ENCODE measurements at regions not wholly inside any gene's neighbourhood (a gene's known extent, or its start where the extent isn't known, plus 50 kb on each side); places are given as distances from the start of the nearest gene placed in this dataset.

DNA sequence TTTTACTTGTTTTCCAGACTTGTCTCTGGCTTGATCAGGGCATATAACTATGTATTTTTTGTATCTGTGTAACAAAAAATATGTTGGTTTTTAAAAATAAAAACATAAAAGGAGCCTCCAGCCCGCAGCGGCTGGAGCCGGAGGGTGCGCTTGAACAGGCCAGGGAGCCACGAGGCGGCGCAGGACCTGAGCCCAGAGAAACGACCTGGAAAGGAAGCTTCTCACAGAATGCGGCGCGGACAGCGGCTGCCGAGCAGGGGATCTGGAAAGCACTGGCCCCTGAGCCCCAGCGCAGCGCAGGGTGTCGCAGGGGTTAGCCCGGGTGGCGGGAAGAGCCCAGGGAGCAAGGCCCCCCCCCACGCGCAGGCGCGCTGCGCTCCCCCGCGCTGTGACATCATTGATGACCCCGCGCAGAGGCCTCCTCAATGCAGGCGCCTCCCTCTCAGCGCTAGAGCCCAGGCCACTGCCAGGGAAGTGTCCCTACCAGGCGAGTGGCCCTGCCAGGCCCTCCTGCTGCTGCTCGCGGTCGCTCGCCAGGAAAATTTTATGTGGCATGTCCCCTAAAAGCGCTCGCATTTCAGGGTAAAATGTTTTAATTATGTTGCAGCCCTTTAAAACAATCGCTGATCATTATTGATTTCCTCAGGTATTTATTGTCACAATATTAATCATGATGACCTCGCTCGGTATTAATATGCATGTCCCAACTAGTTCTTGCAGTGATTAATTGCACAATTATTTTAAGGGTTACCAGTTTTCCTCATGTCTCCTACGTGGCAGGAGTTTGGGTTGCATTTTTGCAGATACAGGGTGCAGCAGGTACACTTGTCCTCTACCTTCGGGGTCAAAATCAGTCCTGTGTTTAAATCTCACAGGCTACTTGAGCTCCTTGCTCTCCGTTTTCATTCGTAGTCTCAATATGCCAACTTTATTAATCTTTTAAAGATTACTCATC lies 134.2 kb downstream of the USP22 start:
- Histone ChIP-seq H3K9me2 (ENCODE audit: insufficient read depth) (no peaks in the 10 kb centered on the region), H3K36me3 (ENCODE audit: control insufficient read depth in 1 of 2, insufficient read depth in 2 of 2, low read length in 2 of 2) (no peaks in the 10 kb centered on the region), H3K79me2 (ENCODE audit: insufficient read depth, low read length) (no peaks in the 10 kb centered on the region), H3K27me3 (ENCODE audit: insufficient read depth, low read length) (no peaks in the 10 kb centered on the region), H3K4me1 (ENCODE audit: control insufficient read depth in 1 of 2, insufficient read depth in 2 of 2, low read length in 2 of 2) (peaks cover 2 to 16% of the 10 kb centered on the region in 2 experiments; a peak in 3 of 4 replicates), H3K9me3 (ENCODE audit: control insufficient read depth in 1 of 2, insufficient read depth in 1 of 2, low read depth in 1 of 2, low read length in 2 of 2) (no peaks in the 10 kb centered on the region), H3K9ac (ENCODE audit: low read length) (peak overlapping the region; percentile 57), H3K4me3 (replicated peaks in 1 of 2; ENCODE audit: low read depth in 1 of 2, low read length in 2 of 2) (peak overlapping the region; percentile 23 to 36), H3K4me2 (ENCODE audit: low read length) (peak overlapping the region; percentile 57), H4K20me1 (ENCODE audit: insufficient read depth) (no peaks in the 10 kb centered on the region), H2AFZ (ENCODE audit: low read depth, low read length, poor library complexity, severe bottlenecking) (peak overlapping the region; percentile 29), H3K27ac (ENCODE audit: low read depth, low read length) (peak overlapping the region; percentile 62)
- CTCF ChIA-PET, result no interaction called here
- intact Hi-C loops (cut with micrococcal nuclease), result no loop called here
- POLR2A ChIA-PET, result no interaction called here
- no TSS peak for BruUV-seq (replicated peaks)
- TF ChIP-seq EZH2 (IDR thresholded peaks at IDR 0.05) (no peak), POLR2A (IDR thresholded peaks at IDR 0.05; ENCODE audit: borderline replicate concordance, extremely low read depth, insufficient read depth, insufficient read length) (peak; percentile 48), ZFX (IDR thresholded peaks at IDR 0.05) (peak; percentile 34; the same call in 1 of the 2 replicates), POLR2AphosphoS5 (IDR thresholded peaks at IDR 0.05; ENCODE audit: low read depth, low read length) (peak; percentile 66; the same call in 1 of the 2 replicates)
- TF ChIP-seq, protein P1, sequence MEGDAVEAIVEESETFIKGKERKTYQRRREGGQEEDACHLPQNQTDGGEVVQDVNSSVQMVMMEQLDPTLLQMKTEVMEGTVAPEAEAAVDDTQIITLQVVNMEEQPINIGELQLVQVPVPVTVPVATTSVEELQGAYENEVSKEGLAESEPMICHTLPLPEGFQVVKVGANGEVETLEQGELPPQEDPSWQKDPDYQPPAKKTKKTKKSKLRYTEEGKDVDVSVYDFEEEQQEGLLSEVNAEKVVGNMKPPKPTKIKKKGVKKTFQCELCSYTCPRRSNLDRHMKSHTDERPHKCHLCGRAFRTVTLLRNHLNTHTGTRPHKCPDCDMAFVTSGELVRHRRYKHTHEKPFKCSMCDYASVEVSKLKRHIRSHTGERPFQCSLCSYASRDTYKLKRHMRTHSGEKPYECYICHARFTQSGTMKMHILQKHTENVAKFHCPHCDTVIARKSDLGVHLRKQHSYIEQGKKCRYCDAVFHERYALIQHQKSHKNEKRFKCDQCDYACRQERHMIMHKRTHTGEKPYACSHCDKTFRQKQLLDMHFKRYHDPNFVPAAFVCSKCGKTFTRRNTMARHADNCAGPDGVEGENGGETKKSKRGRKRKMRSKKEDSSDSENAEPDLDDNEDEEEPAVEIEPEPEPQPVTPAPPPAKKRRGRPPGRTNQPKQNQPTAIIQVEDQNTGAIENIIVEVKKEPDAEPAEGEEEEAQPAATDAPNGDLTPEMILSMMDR (IDR thresholded peaks at IDR 0.05 in 2 of 3, conservative IDR thresholded peaks at IDR 0.05 in 1 of 3; ENCODE audit: borderline replicate concordance in 1 of 3, insufficient read depth in 1 of 3, low read depth in 2 of 3, low read length in 2 of 3), result peak in 2 of 3 experiments; percentile 33 to 40; a peak in 3 of 6 replicates
- TF ChIP-seq, protein P2, sequence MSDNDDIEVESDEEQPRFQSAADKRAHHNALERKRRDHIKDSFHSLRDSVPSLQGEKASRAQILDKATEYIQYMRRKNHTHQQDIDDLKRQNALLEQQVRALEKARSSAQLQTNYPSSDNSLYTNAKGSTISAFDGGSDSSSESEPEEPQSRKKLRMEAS (IDR thresholded peaks at IDR 0.05), result peak; percentile 38; the same call in 1 of the 2 replicates
- DNase-seq (ENCODE audit: low read depth, low spot score) (peak; percentile 34), ATAC-seq (peak; percentile 97)
- RAD21 ChIA-PET (ENCODE audit: low non-redundant PET in 1 of 2, low total read pairs in 2 of 2, uncharacterized antibody in 2 of 2, unreplicated experiment in 2 of 2), result no interaction called here

Measured in HCT116 (cell line).